MM.1S (cell line): ENCODE measurements at regions not wholly inside any gene's neighbourhood (a gene's known extent, or its start where the extent isn't known, plus 50 kb on each side); places are given as distances from the start of the nearest gene placed in this dataset.

ENCODE experiments used
- EZH2phosphoT487 ChIP-seq: fragments of 300-600 bp; sonication (generic); IDR thresholded peaks from 2 replicates; pipeline ENCODE4 v1.6.1; 2018; ENCODE audit warnings: antibody characterized with exemption, low read length
- TF ChIP-seq, protein P1 (sequence below): fragments of 300-600 bp; sonication (generic); IDR thresholded peaks from 2 replicates; pipeline ENCODE4 v1.5.1; 2016; ENCODE audit warnings: antibody characterized with exemption, low read length, mixed read lengths

DNA sequence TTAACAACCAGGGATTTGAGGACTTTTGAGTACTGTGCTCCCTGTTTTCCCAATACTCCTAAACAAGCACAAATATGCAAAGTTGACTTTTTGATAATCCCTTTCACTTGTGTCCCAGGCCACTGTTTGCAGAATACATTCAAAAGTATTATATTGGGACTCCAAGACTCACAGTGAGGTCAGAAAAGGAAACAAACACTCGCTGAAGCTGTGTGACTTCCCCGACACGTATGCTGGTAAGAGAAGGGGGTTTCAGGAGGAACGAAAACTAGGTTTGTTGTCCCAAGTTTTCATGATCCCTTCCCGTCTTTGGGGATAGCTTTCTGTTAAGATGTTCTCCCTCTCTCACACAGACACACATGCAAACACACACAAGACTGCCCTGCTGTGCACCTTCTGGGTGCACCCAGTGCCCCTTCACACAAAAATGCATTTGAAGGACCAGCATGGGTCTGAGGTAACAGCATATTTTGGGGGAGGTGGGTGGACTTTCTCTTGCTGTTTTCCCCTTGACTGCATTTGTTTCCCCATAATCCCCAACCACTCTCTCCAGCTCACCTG is 225.2 kb upstream of the PRICKLE2 start:
- TF ChIP-seq, protein P1, sequence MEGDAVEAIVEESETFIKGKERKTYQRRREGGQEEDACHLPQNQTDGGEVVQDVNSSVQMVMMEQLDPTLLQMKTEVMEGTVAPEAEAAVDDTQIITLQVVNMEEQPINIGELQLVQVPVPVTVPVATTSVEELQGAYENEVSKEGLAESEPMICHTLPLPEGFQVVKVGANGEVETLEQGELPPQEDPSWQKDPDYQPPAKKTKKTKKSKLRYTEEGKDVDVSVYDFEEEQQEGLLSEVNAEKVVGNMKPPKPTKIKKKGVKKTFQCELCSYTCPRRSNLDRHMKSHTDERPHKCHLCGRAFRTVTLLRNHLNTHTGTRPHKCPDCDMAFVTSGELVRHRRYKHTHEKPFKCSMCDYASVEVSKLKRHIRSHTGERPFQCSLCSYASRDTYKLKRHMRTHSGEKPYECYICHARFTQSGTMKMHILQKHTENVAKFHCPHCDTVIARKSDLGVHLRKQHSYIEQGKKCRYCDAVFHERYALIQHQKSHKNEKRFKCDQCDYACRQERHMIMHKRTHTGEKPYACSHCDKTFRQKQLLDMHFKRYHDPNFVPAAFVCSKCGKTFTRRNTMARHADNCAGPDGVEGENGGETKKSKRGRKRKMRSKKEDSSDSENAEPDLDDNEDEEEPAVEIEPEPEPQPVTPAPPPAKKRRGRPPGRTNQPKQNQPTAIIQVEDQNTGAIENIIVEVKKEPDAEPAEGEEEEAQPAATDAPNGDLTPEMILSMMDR: no peak
- TF ChIP-seq EZH2phosphoT487: no peak
